ENCODE measurements at regions not wholly inside any gene's neighbourhood (a gene's known extent, or its start where the extent isn't known, plus 50 kb on each side); places are given as distances from the start of the nearest gene placed in this dataset.

DNA sequence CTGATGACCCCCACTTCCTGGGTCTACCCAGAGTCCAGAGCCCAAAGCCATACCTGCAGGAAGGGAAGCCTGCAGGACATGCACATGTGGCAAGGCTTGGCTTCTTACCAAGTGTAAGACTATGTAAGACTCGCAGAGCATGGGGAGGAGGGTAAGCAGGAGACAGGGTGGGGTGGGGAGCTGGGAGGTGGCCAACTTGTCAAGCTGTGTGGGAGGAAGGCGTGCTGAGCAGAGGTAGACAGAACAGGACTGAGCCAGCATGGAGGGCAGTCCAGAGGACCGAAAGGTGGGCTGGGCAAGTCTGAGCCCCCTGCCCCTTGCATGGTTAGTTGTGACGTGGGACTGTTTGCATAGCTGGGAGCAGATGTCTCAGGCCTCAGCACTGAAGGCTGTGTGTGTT lies 53.4 kb upstream of the RNF24 start:
- Histone ChIP-seq H3K27me3 (ENCODE audit: control insufficient read depth in 1 of 2, insufficient read depth in 2 of 2, low read length in 2 of 2) (peaks cover 3 to 33% of the 10 kb centered on the region in 2 experiments; a peak in 2 of 5 replicates), H3K4me2 (ENCODE audit: low read depth, low read length) (no peak overlapping the region), H3K4me1 (ENCODE audit: insufficient read depth, low read length) (peaks cover 13% of the 10 kb centered on the region), H2AFZ (ENCODE audit: low read length) (no peak overlapping the region), H3K4me3 (replicated peaks in 1 of 3; ENCODE audit: insufficient read depth in 1 of 3, low read depth in 2 of 3, low read length in 3 of 3) (no peak overlapping the region), H3K79me2 (ENCODE audit: insufficient read depth, low read length) (no peaks in the 10 kb centered on the region), H3K27ac (ENCODE audit: extremely low read length, insufficient read depth, low read length) (no peak overlapping the region), H3K36me3 (replicated peaks in 1 of 2; ENCODE audit: control insufficient read depth in 1 of 2, insufficient read depth in 2 of 2, low read length in 2 of 2) (no peaks in the 10 kb centered on the region), H3K9ac (ENCODE audit: insufficient read depth, low read depth, low read length) (no peak overlapping the region), H4K20me1 (ENCODE audit: insufficient read depth, low read length) (no peaks in the 10 kb centered on the region), H3K9me3 (ENCODE audit: low read length) (no peaks in the 10 kb centered on the region)
- WGBS (ENCODE audit: low lambda C conversion rate) = 24% methylated on average over 4 of the region's 4 CpGs
- ChIA-PET CTCF (ENCODE audit: low intra/inter-chr PET ratio, low total read pairs) (no interaction called here), POLR2A (no interaction called here)
- intact Hi-C loops (cut with micrococcal nuclease; ENCODE audit: unreplicated experiment) (no loop called here), in situ Hi-C loops (cut with HindIII; ENCODE audit: extremely low pct_ligation_motif_present, low pct_unique_long_range_greater_than_20kb) (no loop called here)
- BruUV-seq (replicated peaks) = no TSS peak
- TF ChIP-seq CREB1 (IDR thresholded peaks at IDR 0.05) (0 out of 2 replicates have a peak, but pooled peaks have one; percentile 5), CREB1 (CRISPR knock-in tag; IDR thresholded peaks at IDR 0.05) (no peak), ZNF773 (CRISPR knock-in tag; IDR thresholded peaks at IDR 0.05; ENCODE audit: borderline replicate concordance) (0 out of 2 replicates have a peak, but pooled peaks have one; percentile 17), MLLT10 (CRISPR knock-in tag; IDR thresholded peaks at IDR 0.05) (no peak)
- no peak for ATAC-seq
- no peak for FAIRE-seq
- DNase-seq (ENCODE audit: low spot score) = no peak

DNA sequence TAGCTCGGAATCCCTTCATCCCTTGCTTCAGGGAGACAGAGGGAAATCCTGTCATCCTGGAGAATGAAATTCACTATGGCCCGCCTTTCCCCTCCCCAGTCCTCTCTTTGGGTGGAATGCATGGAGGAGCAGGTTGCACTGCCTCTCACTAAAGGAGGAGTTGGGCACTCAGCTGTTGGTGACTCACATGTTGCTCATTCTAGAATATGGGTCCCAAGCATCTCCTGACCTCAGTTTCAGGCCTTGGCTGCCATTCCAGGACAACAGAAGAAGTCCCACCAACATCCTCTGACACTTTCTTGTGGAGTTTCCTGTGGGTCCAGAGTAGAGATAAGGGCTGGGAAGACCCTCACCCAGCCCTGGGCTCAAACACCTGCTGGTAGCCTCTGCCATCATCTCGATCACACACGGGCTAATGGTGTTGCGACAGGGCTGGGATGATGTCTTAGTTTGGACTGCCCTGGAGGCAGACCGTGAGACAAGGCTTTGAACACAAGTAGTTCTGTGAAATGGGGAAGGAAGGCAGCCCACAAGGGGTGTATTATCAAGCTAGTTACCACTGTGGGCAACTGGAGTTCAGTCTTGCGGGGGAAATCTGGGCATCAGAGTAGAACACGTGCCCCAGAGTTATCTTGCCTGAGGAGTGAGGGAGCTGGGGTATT lies 52.4 kb upstream of the RNF24 start:
- peaks cover 23% of the 10 kb centered on the region for H3K4me1 ChIP-seq (ENCODE audit: insufficient read depth, low read length)
- H3K27ac ChIP-seq (ENCODE audit: extremely low read length, insufficient read depth, low read length) = no peak overlapping the region
- no peak for FAIRE-seq
- no TSS peak for BruUV-seq (replicated peaks)
- TF ChIP-seq ZNF816 (CRISPR knock-in tag; IDR thresholded peaks at IDR 0.05; ENCODE audit: borderline replicate concordance) (no peak), MAF1 (CRISPR knock-in tag; IDR thresholded peaks at IDR 0.05; ENCODE audit: borderline replicate concordance) (no peak), CENPT (CRISPR knock-in tag; IDR thresholded peaks at IDR 0.05; ENCODE audit: low read depth) (no peak), CEBPB (IDR thresholded peaks at IDR 0.05; ENCODE audit: borderline replicate concordance, low read depth, low read length) (peak; percentile 47; the same call in 1 of the 2 replicates), GABPB1 (CRISPR knock-in tag; IDR thresholded peaks at IDR 0.05) (no peak)
- ATAC-seq = no peak
- no peaks in the 10 kb centered on the region for H3K36me3 ChIP-seq (replicated peaks in 1 of 2; ENCODE audit: control insufficient read depth in 1 of 2, insufficient read depth in 2 of 2, low read length in 2 of 2)
- in situ Hi-C loops (cut with HindIII; ENCODE audit: extremely low pct_ligation_motif_present, low pct_unique_long_range_greater_than_20kb) (no loop called here), intact Hi-C loops (cut with micrococcal nuclease; ENCODE audit: unreplicated experiment) (no loop called here)
- no peaks in the 10 kb centered on the region for H3K79me2 ChIP-seq (ENCODE audit: insufficient read depth, low read length)
- ChIA-PET POLR2A (no interaction called here), CTCF (ENCODE audit: low intra/inter-chr PET ratio, low total read pairs) (no interaction called here)
- 31% methylated on average over 8 of the region's 8 CpGs for WGBS (ENCODE audit: low lambda C conversion rate)
- H3K4me3 ChIP-seq (replicated peaks in 1 of 3; ENCODE audit: insufficient read depth in 1 of 3, low read depth in 2 of 3, low read length in 3 of 3) = no peak overlapping the region
- no peak overlapping the region for H3K4me2 ChIP-seq (ENCODE audit: low read depth, low read length)
- H3K27me3 ChIP-seq (ENCODE audit: control insufficient read depth in 1 of 2, insufficient read depth in 2 of 2, low read length in 2 of 2) = peaks cover 3 to 33% of the 10 kb centered on the region in 2 experiments; a peak in 3 of 5 replicates
- DNase-seq (ENCODE audit: low spot score) = no peak
- no peak overlapping the region for H2AFZ ChIP-seq (ENCODE audit: low read length)
- H3K9me3 ChIP-seq (ENCODE audit: low read length) = no peaks in the 10 kb centered on the region
- H3K9ac ChIP-seq (ENCODE audit: insufficient read depth, low read depth, low read length) = no peak overlapping the region
- H4K20me1 ChIP-seq (ENCODE audit: insufficient read depth, low read length) = no peaks in the 10 kb centered on the region
